ENCODE measurements at regions not wholly inside any gene's neighbourhood (a gene's known extent, or its start where the extent isn't known, plus 50 kb on each side); places are given as distances from the start of the nearest gene placed in this dataset.

DNA sequence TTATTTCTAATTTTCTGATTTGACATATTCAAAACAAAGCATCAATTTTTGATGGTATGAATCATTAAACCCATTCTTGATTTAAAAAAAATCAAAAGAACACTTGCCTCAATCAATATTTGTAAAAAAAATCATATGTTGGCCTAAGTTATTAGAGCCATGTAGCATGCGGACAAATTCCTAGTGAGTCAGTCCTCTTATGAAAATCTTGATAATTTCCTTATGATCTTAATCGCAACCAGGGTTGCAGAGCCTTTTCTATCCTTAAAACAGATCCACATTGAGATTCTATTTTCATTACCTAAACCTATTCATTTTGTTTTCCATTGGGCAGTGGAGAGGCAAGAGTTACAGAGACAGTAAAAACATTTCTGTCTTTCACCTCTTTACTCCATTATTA is 203.2 kb downstream of the ARL4A start:
- TF ChIP-seq POLR2AphosphoS5 (IDR thresholded peaks at IDR 0.05; ENCODE audit: low read depth, low read length) (no peak), TAF1 (IDR thresholded peaks at IDR 0.05; ENCODE audit: borderline replicate concordance, low read depth, low read length) (no peak), POLR2A (IDR thresholded peaks at IDR 0.05; ENCODE audit: low read depth, low read length) (no peak)

All from GM12892 (cell line).